GM23338 (cell line): ENCODE measurements at regions not wholly inside any gene's neighbourhood (a gene's known extent, or its start where the extent isn't known, plus 50 kb on each side); places are given as distances from the start of the nearest gene placed in this dataset.

Experiments used
- ATAC-seq: fragments of 200-7000 bp; cut with Tn5 transposase; 3 replicates; pipeline ENCODE4 v1.9.1; 2020
- DNase-seq: peaks from one replicate; pipeline ENCODE4 v3.0.0-alpha.2; 2015; ENCODE audit warnings: low spot score
- H2AFZ ChIP-seq: fragments of 200-600 bp; sonication (generic); 2 replicates; pipeline ENCODE4 v1.8.0; 2016; ENCODE audit warnings: antibody characterized with exemption, mild to moderate bottlenecking, moderate library complexity
- H3F3A ChIP-seq: fragments of 200-600 bp; sonication (generic); replicated peaks from 2 replicates; pipeline ENCODE4 v1.8.0; 2017; ENCODE audit warnings: antibody characterized with exemption, mixed run types, low read depth
- H3K27ac ChIP-seq: fragments of 200-600 bp; sonication (generic); 2 replicates; pipeline ENCODE4 v1.6.1; 2016; ENCODE audit warnings: low read depth
- H3K27me3 ChIP-seq: fragments of 200-600 bp; sonication (generic); 2 replicates; pipeline ENCODE4 v1.8.0; 2016; ENCODE audit warnings: mild to moderate bottlenecking, mixed run types, moderate library complexity; ENCODE audit not compliant: insufficient read depth
- H3K36me3 ChIP-seq: fragments of 200-600 bp; sonication (generic); 2 replicates; pipeline ENCODE4 v1.8.0; 2016; ENCODE audit warnings: mild to moderate bottlenecking; ENCODE audit not compliant: insufficient read depth
- H3K4me1 ChIP-seq: fragments of 200-600 bp; sonication (generic); 2 replicates; pipeline ENCODE4 v1.8.0; 2016; ENCODE audit warnings: mild to moderate bottlenecking, moderate library complexity; ENCODE audit not compliant: insufficient read depth
- H3K4me2 ChIP-seq: fragments of 200-600 bp; sonication (generic); 2 replicates; pipeline ENCODE4 v1.7.1; 2017; ENCODE audit warnings: mixed run types
- H3K4me3 ChIP-seq: fragments of 200-600 bp; sonication (generic); 2 replicates; pipeline ENCODE4 v1.6.1; 2016; ENCODE audit warnings: mixed run types
- H3K79me2 ChIP-seq: fragments of 200-600 bp; sonication (generic); replicated peaks from 2 replicates; pipeline ENCODE4 v1.8.0; 2017; ENCODE audit warnings: mild to moderate bottlenecking; ENCODE audit not compliant: insufficient read depth
- H3K9me2 ChIP-seq: fragments of 200-600 bp; sonication (generic); 2 replicates; pipeline ENCODE4 v1.8.0; 2017; ENCODE audit not compliant: insufficient read depth
- H4K20me1 ChIP-seq: fragments of 200-600 bp; sonication (generic); replicated peaks from 2 replicates; pipeline ENCODE4 v1.8.0; 2017; ENCODE audit warnings: mild to moderate bottlenecking; ENCODE audit not compliant: insufficient read depth
- H3K27ac Mint-ChIP-seq: 2 replicates; pipeline ENCODE4 v1.8.0; 2020; ENCODE audit warnings: inconsistent platforms, mild to moderate bottlenecking, moderate library complexity, mixed read lengths
- H3K27me3 Mint-ChIP-seq: 3 replicates; pipeline ENCODE4 v1.8.0; 2022; ENCODE audit warnings: low read depth, mild to moderate bottlenecking, moderate library complexity, mixed read lengths, inconsistent platforms; ENCODE audit not compliant: insufficient read depth, poor library complexity
- H3K36me3 Mint-ChIP-seq: 3 replicates; pipeline ENCODE4 v1.8.0; 2021; ENCODE audit warnings: low read depth, mild to moderate bottlenecking, inconsistent platforms, moderate library complexity, mixed read lengths
- H3K4me1 Mint-ChIP-seq: 3 replicates; pipeline ENCODE4 v1.8.0; 2020; ENCODE audit warnings: mild to moderate bottlenecking, inconsistent platforms, mixed read lengths
- H3K4me3 Mint-ChIP-seq: 3 replicates; pipeline ENCODE4 v1.8.0; 2021; ENCODE audit warnings: moderate library complexity, mild to moderate bottlenecking, inconsistent platforms, mixed read lengths
- H3K9me3 Mint-ChIP-seq: 3 replicates; pipeline ENCODE4 v1.8.0; 2020; ENCODE audit warnings: moderate library complexity, mild to moderate bottlenecking, inconsistent platforms, mixed read lengths
- CREB1 ChIP-seq: fragments of 250-450 bp; sonication (Bioruptor Pico); IDR thresholded peaks from 2 replicates; pipeline ENCODE4 v1.5.0; 2020; ENCODE audit warnings: low read depth, mild to moderate bottlenecking, moderate library complexity
- EZH2 ChIP-seq: fragments of 200-600 bp; sonication (generic); IDR thresholded peaks from one replicate; pipeline ENCODE4 v1.8.0; 2017; ENCODE audit warnings: antibody characterized with exemption, mild to moderate bottlenecking, low read depth; ENCODE audit not compliant: unreplicated experiment
- EZH2phosphoT487 ChIP-seq: fragments of 200-600 bp; sonication (generic); IDR thresholded peaks from one replicate; pipeline ENCODE4 v1.8.1; 2018; ENCODE audit warnings: antibody characterized with exemption; ENCODE audit not compliant: unreplicated experiment
- JUNB ChIP-seq: IDR thresholded peaks from one replicate; pipeline ENCODE4 v1.6.1; 2016; ENCODE audit warnings: antibody characterized with exemption; ENCODE audit not compliant: unreplicated experiment
- NANOG ChIP-seq: IDR thresholded peaks from 2 replicates; pipeline ENCODE4 v1.6.1; 2016; ENCODE audit warnings: antibody characterized with exemption, borderline replicate concordance
- POLR2AphosphoS5 ChIP-seq: IDR thresholded peaks from 2 replicates; pipeline ENCODE4 v1.6.1; 2016; ENCODE audit warnings: antibody characterized with exemption, low read depth
- STAT1 ChIP-seq: IDR thresholded peaks from one replicate; pipeline ENCODE4 v1.6.1; 2016; ENCODE audit warnings: antibody characterized with exemption; ENCODE audit not compliant: unreplicated experiment
- ZNF114 ChIP-seq: fragments of 250-450 bp; sonication (Bioruptor Pico); IDR thresholded peaks from 2 replicates; pipeline ENCODE4 v1.5.0; 2020; ENCODE audit warnings: mild to moderate bottlenecking, moderate library complexity
- ZNF331 ChIP-seq: fragments of 250-450 bp; sonication (Bioruptor Pico); IDR thresholded peaks from 2 replicates; pipeline ENCODE4 v1.5.0; 2020; ENCODE audit warnings: low read depth, mild to moderate bottlenecking, moderate library complexity
- TF ChIP-seq, protein P1 (sequence below): fragments of 250-450 bp; sonication (Bioruptor Pico); IDR thresholded peaks from 2 replicates; pipeline ENCODE4 v1.5.0; 2020; ENCODE audit warnings: mild to moderate bottlenecking, moderate library complexity
- TF ChIP-seq, protein P2 (sequence below): IDR thresholded peaks from one replicate; pipeline ENCODE4 v1.6.1; 2018; ENCODE audit warnings: antibody characterized with exemption; ENCODE audit not compliant: unreplicated experiment
- TF ChIP-seq, protein P3 (sequence below), 2 experiments: fragments of 200-600 bp in 1 of 2; sonication (generic) in 1 of 2; conservative IDR thresholded peaks; 2 replicates each; pipeline versions ENCODE4 v1.5.1 to v1.6.1; 2016 to 2017; ENCODE audit warnings: antibody characterized with exemption in 2 of 2, low read depth in 2 of 2, mild to moderate bottlenecking in 2 of 2, moderate library complexity in 1 of 2

DNA sequence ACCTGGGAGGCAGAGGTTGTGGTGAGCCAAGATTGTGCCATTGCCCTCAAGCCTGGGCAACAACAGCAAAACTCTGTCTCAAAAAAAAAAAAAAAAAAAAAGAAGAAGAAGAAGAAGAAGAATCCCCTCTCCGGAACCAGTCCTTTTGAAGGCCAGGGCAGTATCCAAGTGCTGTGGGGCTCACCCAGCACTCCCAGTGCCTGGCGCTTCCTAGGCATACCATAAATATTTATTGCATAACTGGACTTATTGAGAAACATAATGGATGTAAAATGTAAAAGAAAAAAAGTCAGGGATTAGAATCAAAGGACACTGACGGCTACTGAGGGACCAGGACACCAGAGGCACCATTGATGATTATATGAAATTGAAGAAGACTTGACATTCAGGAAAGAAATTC, 162.1 kb upstream of the KIT start:
- H3K4me1 Mint-ChIP-seq, result peaks cover 19% of the 10 kb centered on the region
- H2AFZ ChIP-seq, result no peak overlapping the region
- H3K9me2 ChIP-seq, result peaks cover 3% of the 10 kb centered on the region; the same call in 1 of the 2 replicates
- H3F3A ChIP-seq, result no peaks in the 10 kb centered on the region
- H3K27me3 Mint-ChIP-seq, result peaks cover 4% of the 10 kb centered on the region
- no peaks in the 10 kb centered on the region for H4K20me1 ChIP-seq
- H3K27ac ChIP-seq, result no peak overlapping the region
- no peaks in the 10 kb centered on the region for H3K27me3 ChIP-seq
- no peak for ATAC-seq
- no peak for TF ChIP-seq ZNF331 (CRISPR knock-in tag)
- TF ChIP-seq, protein P1, sequence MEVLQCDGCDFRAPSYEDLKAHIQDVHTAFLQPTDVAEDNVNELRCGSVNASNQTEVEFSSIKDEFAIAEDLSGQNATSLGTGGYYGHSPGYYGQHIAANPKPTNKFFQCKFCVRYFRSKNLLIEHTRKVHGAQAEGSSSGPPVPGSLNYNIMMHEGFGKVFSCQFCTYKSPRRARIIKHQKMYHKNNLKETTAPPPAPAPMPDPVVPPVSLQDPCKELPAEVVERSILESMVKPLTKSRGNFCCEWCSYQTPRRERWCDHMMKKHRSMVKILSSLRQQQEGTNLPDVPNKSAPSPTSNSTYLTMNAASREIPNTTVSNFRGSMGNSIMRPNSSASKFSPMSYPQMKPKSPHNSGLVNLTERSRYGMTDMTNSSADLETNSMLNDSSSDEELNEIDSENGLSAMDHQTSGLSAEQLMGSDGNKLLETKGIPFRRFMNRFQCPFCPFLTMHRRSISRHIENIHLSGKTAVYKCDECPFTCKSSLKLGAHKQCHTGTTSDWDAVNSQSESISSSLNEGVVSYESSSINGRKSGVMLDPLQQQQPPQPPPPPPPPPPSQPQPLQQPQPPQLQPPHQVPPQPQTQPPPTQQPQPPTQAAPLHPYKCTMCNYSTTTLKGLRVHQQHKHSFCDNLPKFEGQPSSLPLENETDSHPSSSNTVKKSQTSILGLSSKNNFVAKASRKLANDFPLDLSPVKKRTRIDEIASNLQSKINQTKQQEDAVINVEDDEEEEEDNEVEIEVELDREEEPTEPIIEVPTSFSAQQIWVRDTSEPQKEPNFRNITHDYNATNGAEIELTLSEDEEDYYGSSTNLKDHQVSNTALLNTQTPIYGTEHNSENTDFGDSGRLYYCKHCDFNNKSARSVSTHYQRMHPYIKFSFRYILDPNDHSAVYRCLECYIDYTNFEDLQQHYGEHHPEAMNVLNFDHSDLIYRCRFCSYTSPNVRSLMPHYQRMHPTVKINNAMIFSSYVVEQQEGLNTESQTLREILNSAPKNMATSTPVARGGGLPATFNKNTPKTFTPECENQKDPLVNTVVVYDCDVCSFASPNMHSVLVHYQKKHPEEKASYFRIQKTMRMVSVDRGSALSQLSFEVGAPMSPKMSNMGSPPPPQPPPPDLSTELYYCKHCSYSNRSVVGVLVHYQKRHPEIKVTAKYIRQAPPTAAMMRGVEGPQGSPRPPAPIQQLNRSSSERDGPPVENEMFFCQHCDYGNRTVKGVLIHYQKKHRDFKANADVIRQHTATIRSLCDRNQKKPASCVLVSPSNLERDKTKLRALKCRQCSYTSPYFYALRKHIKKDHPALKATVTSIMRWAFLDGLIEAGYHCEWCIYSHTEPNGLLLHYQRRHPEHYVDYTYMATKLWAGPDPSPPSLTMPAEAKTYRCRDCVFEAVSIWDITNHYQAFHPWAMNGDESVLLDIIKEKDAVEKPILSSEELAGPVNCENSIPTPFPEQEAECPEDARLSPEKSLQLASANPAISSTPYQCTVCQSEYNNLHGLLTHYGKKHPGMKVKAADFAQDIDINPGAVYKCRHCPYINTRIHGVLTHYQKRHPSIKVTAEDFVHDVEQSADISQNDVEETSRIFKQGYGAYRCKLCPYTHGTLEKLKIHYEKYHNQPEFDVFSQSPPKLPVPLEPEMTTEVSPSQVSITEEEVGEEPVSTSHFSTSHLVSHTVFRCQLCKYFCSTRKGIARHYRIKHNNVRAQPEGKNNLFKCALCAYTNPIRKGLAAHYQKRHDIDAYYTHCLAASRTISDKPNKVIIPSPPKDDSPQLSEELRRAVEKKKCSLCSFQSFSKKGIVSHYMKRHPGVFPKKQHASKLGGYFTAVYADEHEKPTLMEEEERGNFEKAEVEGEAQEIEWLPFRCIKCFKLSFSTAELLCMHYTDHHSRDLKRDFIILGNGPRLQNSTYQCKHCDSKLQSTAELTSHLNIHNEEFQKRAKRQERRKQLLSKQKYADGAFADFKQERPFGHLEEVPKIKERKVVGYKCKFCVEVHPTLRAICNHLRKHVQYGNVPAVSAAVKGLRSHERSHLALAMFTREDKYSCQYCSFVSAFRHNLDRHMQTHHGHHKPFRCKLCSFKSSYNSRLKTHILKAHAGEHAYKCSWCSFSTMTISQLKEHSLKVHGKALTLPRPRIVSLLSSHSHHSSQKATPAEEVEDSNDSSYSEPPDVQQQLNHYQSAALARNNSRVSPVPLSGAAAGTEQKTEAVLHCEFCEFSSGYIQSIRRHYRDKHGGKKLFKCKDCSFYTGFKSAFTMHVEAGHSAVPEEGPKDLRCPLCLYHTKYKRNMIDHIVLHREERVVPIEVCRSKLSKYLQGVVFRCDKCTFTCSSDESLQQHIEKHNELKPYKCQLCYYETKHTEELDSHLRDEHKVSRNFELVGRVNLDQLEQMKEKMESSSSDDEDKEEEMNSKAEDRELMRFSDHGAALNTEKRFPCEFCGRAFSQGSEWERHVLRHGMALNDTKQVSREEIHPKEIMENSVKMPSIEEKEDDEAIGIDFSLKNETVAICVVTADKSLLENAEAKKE (CRISPR knock-in tag), result no peak
- no peak for TF ChIP-seq JUNB
- no peak for TF ChIP-seq STAT1
- TF ChIP-seq, protein P2, sequence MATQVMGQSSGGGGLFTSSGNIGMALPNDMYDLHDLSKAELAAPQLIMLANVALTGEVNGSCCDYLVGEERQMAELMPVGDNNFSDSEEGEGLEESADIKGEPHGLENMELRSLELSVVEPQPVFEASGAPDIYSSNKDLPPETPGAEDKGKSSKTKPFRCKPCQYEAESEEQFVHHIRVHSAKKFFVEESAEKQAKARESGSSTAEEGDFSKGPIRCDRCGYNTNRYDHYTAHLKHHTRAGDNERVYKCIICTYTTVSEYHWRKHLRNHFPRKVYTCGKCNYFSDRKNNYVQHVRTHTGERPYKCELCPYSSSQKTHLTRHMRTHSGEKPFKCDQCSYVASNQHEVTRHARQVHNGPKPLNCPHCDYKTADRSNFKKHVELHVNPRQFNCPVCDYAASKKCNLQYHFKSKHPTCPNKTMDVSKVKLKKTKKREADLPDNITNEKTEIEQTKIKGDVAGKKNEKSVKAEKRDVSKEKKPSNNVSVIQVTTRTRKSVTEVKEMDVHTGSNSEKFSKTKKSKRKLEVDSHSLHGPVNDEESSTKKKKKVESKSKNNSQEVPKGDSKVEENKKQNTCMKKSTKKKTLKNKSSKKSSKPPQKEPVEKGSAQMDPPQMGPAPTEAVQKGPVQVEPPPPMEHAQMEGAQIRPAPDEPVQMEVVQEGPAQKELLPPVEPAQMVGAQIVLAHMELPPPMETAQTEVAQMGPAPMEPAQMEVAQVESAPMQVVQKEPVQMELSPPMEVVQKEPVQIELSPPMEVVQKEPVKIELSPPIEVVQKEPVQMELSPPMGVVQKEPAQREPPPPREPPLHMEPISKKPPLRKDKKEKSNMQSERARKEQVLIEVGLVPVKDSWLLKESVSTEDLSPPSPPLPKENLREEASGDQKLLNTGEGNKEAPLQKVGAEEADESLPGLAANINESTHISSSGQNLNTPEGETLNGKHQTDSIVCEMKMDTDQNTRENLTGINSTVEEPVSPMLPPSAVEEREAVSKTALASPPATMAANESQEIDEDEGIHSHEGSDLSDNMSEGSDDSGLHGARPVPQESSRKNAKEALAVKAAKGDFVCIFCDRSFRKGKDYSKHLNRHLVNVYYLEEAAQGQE, result no peak
- no peak for TF ChIP-seq NANOG
- TF ChIP-seq POLR2AphosphoS5, result no peak
- TF ChIP-seq CREB1 (CRISPR knock-in tag), result no peak
- TF ChIP-seq ZNF114 (CRISPR knock-in tag), result no peak
- TF ChIP-seq EZH2phosphoT487, result no peak
- TF ChIP-seq, protein P3, sequence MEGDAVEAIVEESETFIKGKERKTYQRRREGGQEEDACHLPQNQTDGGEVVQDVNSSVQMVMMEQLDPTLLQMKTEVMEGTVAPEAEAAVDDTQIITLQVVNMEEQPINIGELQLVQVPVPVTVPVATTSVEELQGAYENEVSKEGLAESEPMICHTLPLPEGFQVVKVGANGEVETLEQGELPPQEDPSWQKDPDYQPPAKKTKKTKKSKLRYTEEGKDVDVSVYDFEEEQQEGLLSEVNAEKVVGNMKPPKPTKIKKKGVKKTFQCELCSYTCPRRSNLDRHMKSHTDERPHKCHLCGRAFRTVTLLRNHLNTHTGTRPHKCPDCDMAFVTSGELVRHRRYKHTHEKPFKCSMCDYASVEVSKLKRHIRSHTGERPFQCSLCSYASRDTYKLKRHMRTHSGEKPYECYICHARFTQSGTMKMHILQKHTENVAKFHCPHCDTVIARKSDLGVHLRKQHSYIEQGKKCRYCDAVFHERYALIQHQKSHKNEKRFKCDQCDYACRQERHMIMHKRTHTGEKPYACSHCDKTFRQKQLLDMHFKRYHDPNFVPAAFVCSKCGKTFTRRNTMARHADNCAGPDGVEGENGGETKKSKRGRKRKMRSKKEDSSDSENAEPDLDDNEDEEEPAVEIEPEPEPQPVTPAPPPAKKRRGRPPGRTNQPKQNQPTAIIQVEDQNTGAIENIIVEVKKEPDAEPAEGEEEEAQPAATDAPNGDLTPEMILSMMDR (conservative IDR thresholded peaks at IDR 0.05; ENCODE audit: low read depth in 2 of 2), result no peak
- TF ChIP-seq EZH2, result no peak
- no peak for DNase-seq
- H3K4me3 Mint-ChIP-seq, result no peak overlapping the region
- no peaks in the 10 kb centered on the region; the same call in 1 of the 3 replicates for H3K9me3 Mint-ChIP-seq
- no peaks in the 10 kb centered on the region for H3K36me3 Mint-ChIP-seq
- peaks cover 10% of the 10 kb centered on the region for H3K4me1 ChIP-seq
- H3K4me3 ChIP-seq, result no peak overlapping the region
- no peaks in the 10 kb centered on the region for H3K79me2 ChIP-seq
- H3K4me2 ChIP-seq, result no peak overlapping the region
- H3K27ac Mint-ChIP-seq, result no peak overlapping the region
- no peaks in the 10 kb centered on the region for H3K36me3 ChIP-seq
